GM21825 (cell line): ENCODE measurements at regions not wholly inside any gene's neighbourhood (a gene's known extent, or its start where the extent isn't known, plus 50 kb on each side); places are given as distances from the start of the nearest gene placed in this dataset.

Source experiments
- ATAC-seq: cut with Tn5 transposase; IDR thresholded peaks from one replicate; pipeline ENCODE4 v1.9.1; 2021; ENCODE audit warnings: mild to moderate bottlenecking, moderate library complexity; ENCODE audit not compliant: unreplicated experiment

DNA sequence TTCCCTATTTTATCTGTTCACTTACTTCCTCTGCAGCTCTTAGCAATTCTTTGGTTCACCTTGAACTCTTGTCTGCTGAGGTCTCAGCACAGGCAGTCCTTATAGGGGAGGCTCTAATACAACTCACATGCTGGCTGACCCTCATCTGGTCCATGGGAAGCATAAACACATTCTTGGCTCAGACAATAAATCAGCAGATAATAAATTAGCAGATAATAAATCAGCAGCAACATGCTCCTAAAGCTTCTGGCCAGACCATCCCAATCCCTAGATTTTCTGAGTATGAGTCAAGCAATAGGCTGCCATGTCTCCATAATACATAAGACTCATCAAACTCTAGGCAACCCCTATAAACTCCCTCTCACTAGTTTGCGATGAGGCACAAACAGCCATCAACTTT lies 208.6 kb upstream of the STEAP4 start:
- no peak for ATAC-seq

DNA sequence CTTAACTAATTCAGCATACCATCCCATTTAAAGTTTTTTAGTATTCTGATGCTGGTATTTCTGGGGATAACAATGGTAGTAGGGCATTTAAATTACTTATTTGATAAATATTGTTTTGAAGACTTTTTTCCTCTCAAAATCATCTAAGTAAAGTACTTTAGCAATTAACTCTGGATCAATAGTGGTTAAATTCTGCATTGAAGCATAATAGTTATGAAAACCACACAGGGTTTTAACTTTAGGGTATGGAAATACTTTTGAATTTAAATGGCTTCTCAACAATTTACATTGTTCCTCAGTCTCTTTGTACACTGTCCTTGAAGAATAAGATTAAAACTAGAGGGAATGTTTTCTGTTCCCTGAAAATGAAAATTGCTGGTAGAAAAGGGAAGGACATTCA lies 202.6 kb upstream of the STEAP4 start:
- ATAC-seq = no peak

DNA sequence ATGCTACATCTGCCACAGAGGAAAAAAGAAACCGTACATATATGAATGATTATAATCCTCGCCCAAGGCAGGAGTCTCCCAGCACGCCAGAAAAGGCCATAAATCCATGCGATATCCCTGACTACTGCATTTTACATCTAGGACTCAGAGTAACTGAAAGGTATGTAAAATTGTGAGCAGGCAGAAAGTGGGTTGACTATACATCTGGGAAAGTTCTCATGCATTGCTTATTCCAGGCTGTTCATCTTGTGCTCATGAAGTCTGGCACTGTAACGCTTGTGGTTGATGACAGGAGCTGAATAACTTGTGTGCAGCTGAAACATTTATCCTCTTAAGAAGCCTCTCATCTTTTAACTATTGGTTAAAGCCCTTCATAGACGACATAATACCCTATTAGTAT lies 193.4 kb upstream of the STEAP4 start:
- no peak for ATAC-seq

DNA sequence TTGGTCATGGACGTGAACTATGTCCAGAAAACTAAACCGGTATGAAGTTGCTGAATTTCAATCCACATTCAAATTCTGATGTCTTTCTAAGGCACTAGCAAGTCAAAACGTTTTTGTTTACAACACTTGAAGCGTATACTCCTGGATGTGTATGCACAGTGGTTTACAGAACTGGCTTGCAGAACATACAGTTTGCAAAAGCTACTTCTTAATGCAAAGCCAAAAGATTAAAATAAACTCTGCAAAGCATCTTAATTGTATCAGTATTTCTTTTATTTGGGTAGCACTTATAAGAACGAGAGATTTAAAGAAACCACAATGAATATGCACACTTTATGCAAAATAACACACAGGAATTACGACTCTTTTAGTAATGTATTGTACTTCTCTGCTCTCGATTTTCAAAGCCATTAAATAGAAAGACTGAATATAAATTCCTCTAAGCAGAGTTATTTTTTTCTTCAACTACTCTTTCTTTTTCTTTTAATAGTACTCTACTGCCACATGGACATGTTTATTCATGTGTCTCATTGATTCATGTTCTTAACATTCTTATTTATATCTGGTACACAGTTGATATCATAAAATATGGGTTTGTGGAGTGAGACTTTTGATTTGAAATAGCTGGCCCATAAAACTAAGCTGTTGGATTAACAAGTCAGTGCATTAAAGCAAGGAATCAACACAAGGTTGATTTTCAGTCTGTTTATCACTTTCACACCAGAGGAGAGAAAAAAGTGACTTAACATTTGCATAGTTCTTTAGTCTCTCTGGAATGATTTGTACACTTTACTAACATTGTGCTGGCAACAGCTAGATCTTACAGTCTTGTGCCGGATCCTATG lies 189.4 kb upstream of the STEAP4 start:
- no peak for ATAC-seq

DNA sequence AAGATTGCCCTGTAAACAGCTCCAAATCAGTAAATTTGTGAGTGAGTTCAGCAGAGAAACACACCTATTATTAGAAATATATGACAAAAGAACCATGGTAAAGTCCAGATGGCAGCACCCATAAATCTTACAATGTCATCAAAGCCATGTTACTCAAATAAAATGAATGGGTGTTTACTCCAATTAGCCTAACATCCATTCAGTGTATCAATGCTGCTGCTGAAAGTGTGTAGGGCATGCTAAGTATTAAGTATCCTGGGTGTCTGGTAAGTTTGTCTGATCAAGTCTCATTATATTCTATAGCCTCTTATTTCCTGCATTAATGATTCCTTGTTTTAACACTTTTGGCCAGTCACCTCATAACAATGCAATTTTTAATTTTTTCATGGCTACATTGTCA lies 185.5 kb upstream of the STEAP4 start:
- ATAC-seq = no peak

DNA sequence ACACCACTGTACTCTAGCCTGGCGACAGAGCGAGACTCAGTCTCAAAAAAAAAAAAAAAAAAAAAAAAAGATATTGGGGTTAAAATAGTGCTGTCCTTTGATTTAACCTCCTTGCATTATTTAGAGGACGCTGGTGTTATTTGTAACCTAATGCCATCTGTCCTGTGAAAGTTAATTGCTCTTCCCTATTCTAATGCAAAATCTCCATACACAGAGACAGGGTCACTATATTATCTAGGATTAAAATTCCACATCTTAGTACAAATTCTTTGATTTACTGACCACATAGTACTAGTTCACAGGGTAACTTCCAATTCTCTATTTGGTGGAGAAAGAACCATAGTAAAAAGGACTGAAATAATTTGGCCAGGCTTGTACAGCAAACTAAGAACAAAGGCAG lies 184.2 kb upstream of the STEAP4 start:
- ATAC-seq = no peak

DNA sequence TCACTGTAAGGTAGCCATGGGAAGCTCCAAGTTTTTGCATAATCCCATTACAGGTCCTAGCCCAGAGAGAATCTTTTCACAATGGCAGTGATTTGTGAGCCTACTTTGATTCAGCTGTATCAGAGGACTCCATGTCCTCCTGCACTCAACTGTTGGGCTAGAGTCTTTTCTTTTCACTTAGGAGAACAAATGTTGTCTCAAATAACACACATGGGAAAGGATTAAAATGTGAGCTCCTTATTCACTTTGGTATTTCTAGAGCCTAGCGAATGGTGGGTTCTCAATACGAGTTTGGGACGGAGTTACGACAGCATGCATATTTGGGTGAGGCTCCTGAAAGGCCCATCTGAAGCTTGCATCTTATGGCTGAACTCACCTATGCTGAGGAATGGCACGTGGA lies 183.5 kb upstream of the STEAP4 start:
- no peak for ATAC-seq

DNA sequence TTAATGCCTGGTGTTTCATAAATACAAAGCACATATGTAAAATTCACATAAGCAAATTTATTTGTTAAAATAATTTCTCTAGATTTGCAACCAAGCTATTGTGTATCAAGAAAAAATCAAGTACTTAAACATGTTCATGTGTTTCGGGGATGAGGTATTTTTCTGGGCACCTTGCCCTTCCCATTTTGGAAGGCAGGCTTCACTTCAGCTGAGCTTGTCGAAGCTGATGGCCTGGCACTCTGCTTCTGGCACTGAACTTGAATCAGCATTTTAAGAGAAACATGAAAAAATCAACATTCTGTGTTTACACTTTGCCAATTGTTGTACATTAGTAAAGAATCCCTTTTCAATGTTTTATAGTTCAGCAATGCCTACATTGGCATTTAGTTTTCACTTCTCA lies 179.1 kb upstream of the STEAP4 start:
- ATAC-seq = no peak

DNA sequence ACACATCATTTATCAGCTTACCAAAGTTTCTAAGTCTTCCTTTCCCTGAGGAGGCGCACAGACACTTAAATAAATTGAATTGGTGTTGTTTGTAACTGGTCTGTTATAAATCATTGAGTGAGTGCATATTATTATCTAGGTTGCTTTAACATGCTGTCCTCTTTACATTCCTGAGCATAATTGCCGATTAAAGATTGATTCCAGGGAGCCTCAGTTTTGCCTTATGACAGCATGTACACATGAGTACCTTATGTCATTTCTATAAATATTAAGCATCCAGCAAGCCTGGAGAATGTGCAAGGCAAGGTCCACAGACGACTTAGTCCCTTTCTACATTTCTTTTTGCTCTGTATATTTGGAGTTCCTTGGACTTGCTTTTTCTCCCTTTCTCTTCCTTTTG lies 177.9 kb upstream of the STEAP4 start:
- no peak for ATAC-seq

DNA sequence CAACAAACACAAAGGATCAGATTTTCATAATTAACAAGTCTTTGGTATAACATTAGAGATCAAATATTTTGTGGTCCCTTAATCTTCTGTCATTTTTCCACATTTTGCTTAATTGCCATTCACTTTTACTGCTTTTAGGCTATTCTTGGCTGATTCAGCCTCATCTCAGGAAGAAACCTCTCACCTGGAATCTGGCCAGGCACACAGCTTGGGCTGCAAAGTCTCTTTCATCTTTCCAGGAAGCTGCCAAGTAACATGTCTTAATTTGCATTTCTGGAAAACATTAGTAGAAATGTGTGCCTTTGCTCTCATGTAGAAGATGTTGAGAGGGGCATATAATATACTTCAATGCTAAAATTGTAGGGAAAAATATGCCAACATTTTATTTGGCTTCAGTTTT lies 174.2 kb upstream of the STEAP4 start:
- ATAC-seq = no peak

DNA sequence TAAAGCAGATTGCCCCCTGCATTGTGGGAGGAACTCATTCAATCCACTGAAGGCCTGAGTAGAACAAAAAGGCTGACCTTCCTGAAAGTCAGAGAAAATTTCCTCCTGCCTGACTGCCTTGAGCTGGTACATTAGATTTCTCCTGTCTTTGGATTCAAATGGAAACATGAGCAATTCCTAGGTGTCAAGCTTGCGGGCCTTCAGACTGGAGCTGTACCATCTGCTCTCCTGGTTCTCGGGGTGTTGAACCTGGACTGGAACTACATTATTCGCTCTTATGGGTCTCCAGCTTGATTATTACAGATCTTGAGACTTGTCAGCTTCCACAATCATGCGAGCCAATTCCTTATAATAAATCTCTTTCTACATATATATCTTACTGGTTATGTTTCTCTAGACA lies 173.6 kb upstream of the STEAP4 start:
- no peak for ATAC-seq

DNA sequence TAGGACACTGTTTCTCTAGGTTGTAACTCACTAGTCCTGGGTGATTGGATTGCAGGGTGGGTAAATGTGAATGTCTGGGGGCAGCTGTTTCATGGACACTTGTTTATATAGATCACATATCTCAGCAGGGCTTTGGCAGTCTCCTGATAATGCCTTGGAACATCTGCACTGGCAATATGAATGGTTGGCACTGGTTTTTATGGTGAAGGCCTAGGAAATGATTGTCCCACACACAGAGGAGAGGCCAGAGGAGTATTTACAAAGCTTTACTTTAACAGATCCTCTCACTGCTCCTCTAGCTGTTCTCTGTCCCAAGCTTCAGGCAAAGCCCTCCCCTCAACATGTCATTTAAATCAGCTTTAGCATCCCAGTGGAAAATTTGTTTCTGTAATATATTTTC lies 171.3 kb upstream of the STEAP4 start:
- ATAC-seq = no peak

DNA sequence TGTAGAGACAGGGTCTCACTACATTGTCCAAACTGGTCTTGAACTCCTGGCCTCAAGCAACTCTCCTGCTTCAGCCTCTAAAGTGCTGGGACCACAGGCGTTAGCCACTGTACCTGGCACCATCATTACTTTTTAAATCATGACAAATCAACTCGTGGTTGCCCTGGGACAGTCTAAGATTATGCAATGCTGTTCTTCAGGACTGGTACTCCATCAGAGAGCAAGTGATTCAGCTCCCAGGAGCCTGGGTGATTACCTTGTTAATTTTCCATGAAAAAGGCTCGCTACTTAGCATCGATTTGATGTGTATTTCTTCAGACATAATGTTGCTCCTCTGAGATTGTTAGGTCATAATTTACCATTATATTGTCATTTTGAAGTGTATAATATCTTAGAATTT lies 158.9 kb upstream of the STEAP4 start:
- ATAC-seq = no peak

DNA sequence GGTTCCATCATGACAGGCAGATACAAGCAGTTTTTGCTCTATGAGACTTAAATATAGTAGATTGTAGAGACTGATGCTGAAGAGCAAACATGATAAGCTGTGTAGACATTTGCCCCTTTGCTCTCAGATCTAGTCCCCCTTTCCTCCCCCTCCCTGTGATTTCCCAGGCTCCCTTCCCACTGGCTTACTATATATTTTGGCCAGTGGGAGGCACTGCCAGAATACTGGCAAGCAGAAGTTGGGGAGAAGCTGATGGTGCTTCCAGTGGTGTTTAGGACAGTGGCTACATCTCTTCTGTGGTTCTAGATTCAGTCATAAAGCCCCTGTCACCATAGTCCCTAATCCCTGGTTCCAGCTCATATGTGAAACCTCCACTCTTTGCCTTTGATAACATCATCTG lies 156.1 kb upstream of the STEAP4 start:
- ATAC-seq = no peak

DNA sequence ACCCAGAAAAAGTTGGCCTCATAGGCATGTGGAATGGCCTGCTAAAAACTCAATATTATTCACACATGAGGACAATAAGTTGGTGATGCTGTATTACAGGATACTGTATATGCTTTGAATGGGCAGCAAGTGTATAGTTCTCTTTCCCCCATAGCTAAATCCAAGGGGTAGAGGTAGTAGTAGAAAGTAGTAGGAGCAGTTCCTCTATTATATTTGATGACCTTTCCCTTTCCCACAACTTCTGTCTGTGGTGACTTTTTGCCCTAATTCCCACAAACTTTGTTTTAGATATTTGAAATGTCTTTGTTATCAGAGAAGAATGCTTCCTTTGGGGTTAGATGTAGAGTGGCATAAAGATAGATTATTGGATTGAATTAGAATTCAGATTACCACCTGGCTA lies 154.0 kb upstream of the STEAP4 start:
- no peak for ATAC-seq

DNA sequence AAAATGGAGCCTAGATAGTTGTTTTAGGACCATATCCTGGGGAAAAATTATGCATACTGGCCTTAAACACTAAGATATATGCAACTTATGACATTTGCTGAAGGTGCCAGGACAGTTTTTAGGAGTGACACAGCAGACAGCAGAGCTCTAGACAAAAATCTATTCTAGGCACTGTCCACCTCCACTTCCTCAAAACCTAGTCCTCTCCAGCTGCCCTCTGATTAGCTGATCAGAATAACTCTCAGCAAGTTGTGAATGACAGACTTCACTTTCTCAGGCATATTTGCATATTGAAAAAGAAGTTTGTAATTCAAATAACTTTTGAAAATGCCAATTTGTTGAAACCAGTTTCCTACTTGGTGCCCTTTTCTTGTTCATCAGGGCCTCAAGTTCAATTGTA lies 152.3 kb upstream of the STEAP4 start:
- no peak for ATAC-seq

DNA sequence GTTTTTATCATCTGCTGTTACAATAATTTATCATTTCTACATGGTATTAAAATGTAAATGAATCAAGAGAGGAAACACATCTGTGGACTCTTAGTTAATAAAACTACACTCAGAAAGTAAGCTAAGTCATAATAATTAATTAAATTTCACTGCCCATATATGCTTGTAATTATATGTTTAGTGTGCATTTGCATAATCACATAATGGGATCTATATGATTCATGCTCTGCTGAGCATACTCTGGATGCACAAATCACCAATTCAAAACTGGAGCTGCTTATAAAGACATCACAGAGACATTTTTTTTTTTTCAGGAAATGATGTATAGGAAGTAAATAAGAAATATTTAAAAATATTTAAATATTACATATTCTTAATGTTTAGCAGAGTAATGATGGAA lies 151.6 kb upstream of the STEAP4 start:
- no peak for ATAC-seq

DNA sequence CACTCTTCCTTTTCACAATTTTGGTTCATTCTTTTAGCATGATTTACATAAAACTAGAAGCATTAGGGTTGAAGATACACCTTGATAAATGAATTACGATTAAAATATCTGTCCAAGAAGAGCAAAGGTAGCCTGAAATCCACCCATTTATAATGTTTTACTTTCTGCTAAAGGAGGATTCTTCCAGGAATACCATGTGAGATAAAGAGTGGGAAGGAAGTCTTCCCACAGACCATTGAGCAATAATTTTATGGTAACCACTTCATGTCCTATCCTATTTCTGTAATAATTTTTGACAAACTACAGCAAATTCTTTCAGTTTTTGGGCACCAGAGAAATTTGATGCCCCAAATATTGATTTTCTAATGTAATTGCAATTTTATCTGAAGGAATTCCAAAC lies 150.6 kb upstream of the STEAP4 start:
- no peak for ATAC-seq

DNA sequence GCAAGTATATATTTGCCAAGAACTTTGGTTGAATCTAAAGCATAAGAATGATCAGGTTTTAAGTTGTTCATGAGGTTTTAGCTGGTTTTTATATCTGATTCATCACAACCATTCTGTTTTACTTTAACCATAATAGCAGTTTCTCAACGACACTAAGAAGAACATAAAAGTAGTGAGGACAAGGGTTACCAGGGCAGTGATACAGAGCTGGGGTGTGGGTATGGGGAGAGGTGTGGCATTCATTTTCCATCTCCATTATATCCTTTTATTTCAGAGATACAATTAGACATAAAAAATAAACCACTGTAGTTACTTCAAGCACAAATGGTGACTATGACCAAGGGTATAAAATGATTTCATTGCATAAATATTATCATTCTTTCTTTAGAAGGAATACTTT lies 149.8 kb upstream of the STEAP4 start:
- ATAC-seq = no peak

DNA sequence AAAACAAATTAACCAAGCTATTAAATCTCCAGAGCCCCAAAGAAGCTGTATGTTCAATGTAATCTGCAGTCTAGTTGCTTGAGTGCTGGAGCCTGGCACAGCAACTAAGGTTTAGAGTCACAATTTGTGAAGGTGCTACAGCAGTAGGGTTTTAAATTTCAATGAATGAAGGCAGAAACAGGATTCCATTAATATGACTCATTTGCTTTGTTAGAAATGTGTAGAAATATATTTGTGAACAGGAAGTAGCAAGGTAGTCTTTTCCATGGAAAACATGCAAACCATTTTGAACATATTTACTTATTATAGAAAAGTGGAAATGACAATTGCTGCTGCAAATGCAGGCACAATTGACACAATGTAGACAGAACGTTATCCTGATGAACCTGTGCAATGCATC lies 149.0 kb upstream of the STEAP4 start:
- ATAC-seq = no peak

DNA sequence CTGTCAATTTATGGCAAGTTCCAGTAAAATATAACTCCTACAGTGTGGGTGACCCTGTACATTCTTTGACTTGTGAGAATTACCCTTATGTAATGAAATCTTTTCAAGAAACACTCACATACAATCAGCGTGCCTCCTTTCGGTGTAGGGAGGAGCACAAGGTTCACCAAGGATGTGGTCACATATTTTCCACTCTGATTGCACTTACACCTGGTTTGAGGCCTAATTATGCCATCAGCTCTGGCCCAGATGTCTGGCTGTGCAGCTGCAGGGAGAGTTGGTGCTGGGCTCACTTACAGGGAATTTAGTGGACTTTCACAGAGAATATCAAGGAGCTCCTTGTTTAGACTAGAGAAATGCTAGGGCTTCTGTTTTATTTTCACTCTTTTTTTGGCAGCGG lies 146.0 kb upstream of the STEAP4 start:
- no peak for ATAC-seq

DNA sequence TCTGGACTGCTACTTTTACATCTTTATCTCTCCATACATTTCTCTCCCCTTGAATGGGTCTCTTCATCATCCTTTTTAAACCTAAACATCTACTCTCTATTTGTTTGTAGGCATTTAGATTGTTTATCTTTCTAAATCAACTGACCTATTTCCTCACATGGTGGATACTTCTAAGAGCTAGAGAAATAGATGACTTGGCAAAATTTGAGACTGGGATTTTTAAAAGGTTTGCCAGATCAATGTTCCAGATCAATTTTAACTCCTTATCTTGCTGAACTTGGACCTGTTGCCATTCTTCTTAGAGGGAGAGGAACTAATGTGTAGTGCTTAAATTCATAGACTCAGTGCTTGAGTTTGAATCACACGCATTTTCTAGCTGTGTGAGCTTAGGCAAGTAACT lies 144.2 kb upstream of the STEAP4 start:
- no peak for ATAC-seq

DNA sequence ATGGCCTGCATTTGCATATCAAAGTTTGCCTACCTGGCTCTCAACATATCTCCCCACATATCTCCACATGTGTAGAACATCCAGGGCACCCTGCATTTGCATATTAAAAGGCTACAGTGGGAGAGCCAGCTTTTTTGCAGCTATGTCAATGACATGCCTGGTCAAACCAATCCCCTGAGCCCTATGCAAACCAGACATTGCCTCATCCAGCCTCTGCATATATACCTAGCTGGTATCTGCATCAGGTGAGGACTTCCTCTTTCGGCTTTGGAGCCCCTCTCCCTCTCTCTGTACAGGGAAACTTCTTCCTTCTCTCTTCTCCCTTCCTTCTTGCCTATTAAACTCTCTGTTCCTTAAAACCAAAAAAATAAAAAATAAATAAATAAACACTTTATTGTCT lies 142.7 kb upstream of the STEAP4 start:
- no peak for ATAC-seq
